Amniotic epithelial cell (primary cell): ENCODE measurements at regions not wholly inside any gene's neighbourhood (a gene's known extent, or its start where the extent isn't known, plus 50 kb on each side); places are given as distances from the start of the nearest gene placed in this dataset.
"Not testable (repeated sequence)": the region's sequence is repeated elsewhere in the genome, so short reads cannot be mapped to it uniquely, and the experiment has no call there.

Source experiments
- DNase-seq: peaks from one replicate; pipeline ENCODE4 v3.0.0-alpha.2; 2010; ENCODE audit warnings: low read depth

GRCh38 chr9:41273549-41274267 lies 84.6 kb upstream of the ZNG1F start:
- peak; percentile 37 for DNase-seq

- not testable (repeated sequence) for DNase-seq
These were observed 83.9 kb upstream of the ZNG1F start for GRCh38 chr9:41272879-41273548.

GRCh38 chr9:41270992-41271391 lies 81.9 kb upstream of the ZNG1F start:
- DNase-seq = not testable (repeated sequence)

- DNase-seq = not testable (repeated sequence)
These were observed 80.4 kb upstream of the ZNG1F start for GRCh38 chr9:41269471-41269870.

- not testable (repeated sequence) for DNase-seq
These were observed 79.9 kb upstream of the ZNG1F start for GRCh38 chr9:41269054-41269453.

GRCh38 chr9:41266602-41267001 lies 77.5 kb upstream of the ZNG1F start:
- DNase-seq = not testable (repeated sequence)

GRCh38 chr9:41266000-41266399 lies 76.9 kb upstream of the ZNG1F start:
- not testable (repeated sequence) for DNase-seq

GRCh38 chr9:41251973-41252372 lies 62.9 kb upstream of the ZNG1F start:
- not testable (repeated sequence) for DNase-seq

- DNase-seq = not testable (repeated sequence)
These were observed 62.0 kb upstream of the ZNG1F start for GRCh38 chr9:41251101-41251500.

GRCh38 chr9:41246702-41247101 lies 57.6 kb upstream of the ZNG1F start:
- not testable (repeated sequence) for DNase-seq
